ENCODE measurements at regions not wholly inside any gene's neighbourhood (a gene's known extent, or its start where the extent isn't known, plus 50 kb on each side); places are given as distances from the start of the nearest gene placed in this dataset.

DNA sequence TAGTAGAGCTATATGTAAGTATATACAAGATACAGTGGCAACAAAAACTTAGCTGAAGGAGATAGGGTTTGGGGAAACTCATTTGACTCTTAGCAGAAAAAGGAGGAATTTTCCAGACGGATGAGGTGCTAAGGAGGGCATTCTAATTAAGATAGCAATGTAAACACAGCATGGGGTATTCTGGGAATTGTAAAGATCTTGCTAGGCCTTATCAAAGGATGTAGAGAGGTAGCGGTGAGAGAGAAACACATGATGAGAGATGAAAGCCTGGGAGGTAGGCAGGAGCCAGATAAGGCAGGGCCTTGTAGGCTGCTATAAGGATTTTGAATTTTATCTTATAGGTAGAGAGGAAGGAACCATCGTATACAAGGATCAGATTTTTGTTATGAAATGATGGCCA lies 106.6 kb upstream of the KCNN2 start:
- Mint-ChIP-seq H3K27me3 (no peaks in the 10 kb centered on the region), H3K4me3 (no peak overlapping the region), H3K27ac (no peak overlapping the region), H3K9me3 (no peaks in the 10 kb centered on the region), H3K4me1 (no peaks in the 10 kb centered on the region), H3K36me3 (no peaks in the 10 kb centered on the region)
- no peak for DNase-seq

DNA sequence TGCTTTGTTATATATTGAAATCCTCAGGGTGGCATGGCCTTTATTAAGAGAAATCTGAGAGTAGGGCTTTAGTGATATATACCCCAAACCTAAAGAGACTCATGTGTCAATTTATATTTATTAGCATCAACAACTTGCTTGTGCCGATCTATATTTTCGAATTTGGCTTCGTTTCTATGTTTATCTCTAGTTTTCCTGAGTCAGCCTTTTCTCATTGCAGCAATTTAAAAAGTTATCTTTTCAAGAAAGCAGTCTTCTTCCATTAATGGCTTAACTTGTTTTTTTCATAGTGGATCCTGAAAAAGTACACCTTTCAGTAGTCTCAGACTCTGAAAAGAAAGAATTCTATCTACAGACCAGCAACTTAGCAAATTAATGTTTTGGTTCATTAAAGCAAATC lies 99.9 kb upstream of the KCNN2 start:
- Mint-ChIP-seq H3K27me3 (no peaks in the 10 kb centered on the region), H3K9me3 (no peaks in the 10 kb centered on the region), H3K36me3 (no peaks in the 10 kb centered on the region), H3K4me3 (no peak overlapping the region), H3K4me1 (no peaks in the 10 kb centered on the region), H3K27ac (no peak overlapping the region)
- DNase-seq: no peak

DNA sequence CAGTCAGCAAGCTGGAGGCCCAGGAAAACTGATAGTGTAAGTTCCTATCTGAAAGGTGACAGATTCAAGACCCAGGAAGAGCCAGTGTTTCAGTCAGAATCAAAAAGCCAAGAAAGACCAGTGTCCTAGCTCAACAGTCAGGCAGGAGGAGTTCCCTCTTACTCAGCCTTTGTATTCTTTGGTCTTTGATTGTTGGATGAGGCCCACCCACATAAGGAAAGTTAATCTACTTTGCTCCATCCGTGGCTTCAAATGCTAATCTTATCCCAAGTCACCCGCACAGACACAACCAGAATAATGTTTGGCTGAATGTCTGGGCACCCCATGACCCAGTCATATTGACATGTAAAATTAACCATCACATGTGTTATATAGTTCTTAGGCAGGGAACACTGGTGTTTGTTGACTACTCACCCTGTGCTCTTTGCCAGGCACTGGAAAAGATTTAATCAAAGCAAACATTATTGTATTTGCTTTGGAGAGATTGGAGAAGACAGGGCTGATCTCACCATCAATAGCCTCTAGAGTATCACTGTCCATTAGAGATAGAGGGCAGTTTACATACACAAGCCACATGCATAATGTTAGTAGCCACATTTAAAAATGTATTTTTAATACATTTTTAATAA lies 96.3 kb upstream of the KCNN2 start:
- Mint-ChIP-seq H3K4me1 (no peaks in the 10 kb centered on the region), H3K36me3 (no peaks in the 10 kb centered on the region), H3K4me3 (no peak overlapping the region), H3K27me3 (no peaks in the 10 kb centered on the region), H3K9me3 (no peaks in the 10 kb centered on the region), H3K27ac (no peak overlapping the region)
- DNase-seq: no peak

DNA sequence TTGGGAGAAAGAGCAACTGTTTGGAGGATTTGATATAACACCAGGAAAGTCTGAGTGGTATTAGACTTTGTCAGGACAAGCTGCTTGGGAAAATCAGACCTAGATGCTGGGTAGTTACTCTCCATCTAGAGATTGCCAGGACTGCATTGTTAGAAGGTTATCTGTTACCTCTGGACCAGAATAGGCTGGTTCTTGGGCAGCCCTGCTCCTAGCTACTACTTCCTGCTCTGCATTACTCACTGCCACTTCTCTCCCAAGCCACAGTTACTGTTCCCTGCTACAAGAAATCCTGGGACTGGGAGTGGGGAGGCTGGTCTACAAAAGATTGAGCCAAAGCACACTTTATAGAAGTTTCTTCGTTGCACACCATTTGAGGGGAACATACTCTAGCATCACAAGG lies 95.5 kb upstream of the KCNN2 start:
- Mint-ChIP-seq H3K9me3 (no peaks in the 10 kb centered on the region), H3K4me3 (no peak overlapping the region), H3K36me3 (no peaks in the 10 kb centered on the region), H3K4me1 (no peaks in the 10 kb centered on the region), H3K27me3 (no peaks in the 10 kb centered on the region), H3K27ac (no peak overlapping the region)
- no peak for DNase-seq

DNA sequence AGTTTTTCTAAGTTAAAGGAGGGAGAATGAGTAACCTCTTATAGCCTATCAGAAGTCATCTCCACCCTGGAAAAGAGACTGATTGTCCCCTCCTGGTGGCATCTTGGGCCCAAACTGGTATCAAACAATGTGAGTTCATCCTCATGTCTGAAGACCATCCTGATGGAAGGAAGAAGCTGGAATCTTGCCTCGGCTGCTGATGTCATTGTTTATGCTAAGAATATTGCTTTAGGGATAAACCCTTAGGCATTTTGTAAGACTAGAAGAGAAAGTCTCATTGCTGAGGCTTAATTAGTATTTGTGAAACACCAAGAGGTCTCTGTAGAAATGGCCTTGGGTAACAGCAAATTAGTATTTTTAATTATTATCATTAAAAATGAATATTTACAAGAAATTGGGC lies 65.7 kb upstream of the KCNN2 start:
- H3K36me3 Mint-ChIP-seq: no peaks in the 10 kb centered on the region
- no peak for DNase-seq
- no peaks in the 10 kb centered on the region for H3K27me3 Mint-ChIP-seq
- H3K27ac Mint-ChIP-seq: no peak overlapping the region
- H3K4me3 Mint-ChIP-seq: no peak overlapping the region
- H3K4me1 Mint-ChIP-seq: no peaks in the 10 kb centered on the region
- H3K9me3 Mint-ChIP-seq: peaks cover 2% of the 10 kb centered on the region

DNA sequence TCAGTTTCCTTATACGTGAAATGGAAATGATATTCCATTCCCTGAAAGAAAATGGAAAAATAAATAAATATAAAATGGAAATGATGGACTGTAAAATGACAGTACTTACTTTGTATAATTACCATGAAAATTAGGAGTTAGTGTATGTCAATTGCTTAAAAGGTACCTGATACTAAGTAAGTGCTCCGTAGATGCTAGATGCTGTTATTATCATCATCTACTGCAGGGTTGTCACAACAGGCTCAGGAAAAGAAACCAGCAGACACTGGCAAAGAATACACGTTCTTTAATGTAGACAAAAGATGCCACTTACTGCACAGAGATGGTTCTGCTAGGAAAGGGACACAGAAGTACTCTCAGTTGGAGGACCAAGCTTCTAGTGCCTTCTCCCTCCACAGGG lies 64.0 kb upstream of the KCNN2 start:
- DNase-seq: no peak
- Mint-ChIP-seq H3K4me3 (no peak overlapping the region), H3K27me3 (peaks cover 3% of the 10 kb centered on the region), H3K27ac (no peak overlapping the region), H3K9me3 (peaks cover 2% of the 10 kb centered on the region), H3K4me1 (no peaks in the 10 kb centered on the region), H3K36me3 (no peaks in the 10 kb centered on the region)

DNA sequence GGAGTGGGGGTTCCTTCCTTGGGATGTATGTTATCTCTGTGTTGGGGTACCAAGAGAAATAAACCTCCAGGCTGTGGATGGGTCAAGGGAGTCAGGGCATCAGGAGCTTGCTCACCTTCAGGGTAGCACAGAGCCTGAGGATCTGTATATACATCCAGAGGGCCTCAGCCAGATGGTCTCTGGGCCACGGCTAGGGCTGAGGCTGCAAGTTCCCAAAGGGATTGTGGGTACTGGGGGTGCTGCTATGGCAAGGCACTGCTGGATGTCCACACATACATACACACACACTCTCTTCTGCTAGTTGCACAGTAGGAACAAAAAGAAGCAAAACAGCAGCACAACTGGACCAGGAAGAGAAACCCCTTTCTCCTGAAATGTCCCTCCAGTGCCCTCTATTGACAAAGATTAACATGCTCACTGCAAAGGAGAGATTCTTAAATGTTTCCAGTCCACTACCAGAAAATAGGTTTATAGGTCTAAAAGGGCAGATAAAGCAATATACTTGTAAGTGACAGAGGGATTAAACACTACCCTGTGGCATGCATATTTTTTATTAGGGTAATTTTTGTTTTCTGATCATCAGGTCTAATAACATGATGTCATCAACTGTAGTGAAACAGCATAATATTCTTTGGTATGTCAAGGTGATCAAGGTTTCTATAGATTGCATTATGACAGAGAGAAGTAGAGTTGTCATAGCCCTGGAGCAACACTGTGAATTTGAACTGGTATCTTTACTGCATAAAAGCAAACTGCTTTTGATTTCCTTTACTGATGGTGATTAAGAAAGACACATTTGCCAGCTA lies 56.3 kb upstream of the KCNN2 start:
- H3K27ac Mint-ChIP-seq: no peak overlapping the region
- no peaks in the 10 kb centered on the region for H3K36me3 Mint-ChIP-seq
- no peak overlapping the region for H3K4me3 Mint-ChIP-seq
- H3K4me1 Mint-ChIP-seq: no peaks in the 10 kb centered on the region
- peaks cover 3% of the 10 kb centered on the region for H3K27me3 Mint-ChIP-seq
- no peaks in the 10 kb centered on the region for H3K9me3 Mint-ChIP-seq
- DNase-seq: no peak

DNA sequence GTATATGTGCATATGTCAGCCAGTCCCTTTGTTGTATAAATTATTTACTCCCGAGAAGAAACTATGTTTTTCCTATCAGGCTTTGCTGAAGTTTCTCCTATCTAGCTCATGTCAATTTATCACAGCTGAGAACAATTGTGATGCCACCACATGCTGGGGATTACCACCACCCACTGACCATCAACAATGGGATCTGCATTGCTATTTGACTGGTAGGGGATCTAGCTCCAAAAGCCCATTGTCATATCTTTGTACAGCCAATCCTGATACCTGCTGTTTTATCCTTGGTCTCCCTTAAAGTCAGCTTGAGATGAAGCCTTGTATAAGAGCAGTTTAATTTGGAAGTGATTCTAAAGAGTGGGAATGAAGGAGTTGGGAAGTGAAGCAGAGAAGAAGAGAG lies 53.9 kb upstream of the KCNN2 start:
- H3K27ac Mint-ChIP-seq: no peak overlapping the region
- H3K27me3 Mint-ChIP-seq: no peaks in the 10 kb centered on the region
- no peaks in the 10 kb centered on the region for H3K4me1 Mint-ChIP-seq
- no peak overlapping the region for H3K4me3 Mint-ChIP-seq
- no peak for DNase-seq
- no peaks in the 10 kb centered on the region for H3K9me3 Mint-ChIP-seq
- no peaks in the 10 kb centered on the region for H3K36me3 Mint-ChIP-seq

DNA sequence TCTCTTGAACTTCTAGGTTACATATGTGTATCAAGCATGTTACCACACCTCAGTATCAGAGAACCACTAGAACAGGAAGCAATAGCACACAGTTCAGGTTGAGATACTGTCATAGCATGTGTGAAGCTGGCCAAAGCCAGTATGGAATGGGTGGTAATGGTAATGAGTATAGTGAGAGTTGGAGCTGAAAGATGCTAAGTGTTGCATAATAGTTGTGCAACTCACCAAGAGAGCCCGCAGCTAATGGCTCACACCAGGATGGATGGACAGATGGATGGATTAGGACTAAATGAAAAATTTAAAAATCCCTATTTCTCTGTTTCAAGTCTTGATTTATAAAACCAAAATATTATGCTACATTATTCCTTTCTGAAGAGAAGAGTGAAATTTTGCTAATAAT lies 53.4 kb upstream of the KCNN2 start:
- no peak overlapping the region for H3K27ac Mint-ChIP-seq
- H3K4me3 Mint-ChIP-seq: no peak overlapping the region
- H3K9me3 Mint-ChIP-seq: no peaks in the 10 kb centered on the region
- H3K4me1 Mint-ChIP-seq: no peaks in the 10 kb centered on the region
- no peaks in the 10 kb centered on the region for H3K27me3 Mint-ChIP-seq
- no peak for DNase-seq
- no peaks in the 10 kb centered on the region for H3K36me3 Mint-ChIP-seq

DNA sequence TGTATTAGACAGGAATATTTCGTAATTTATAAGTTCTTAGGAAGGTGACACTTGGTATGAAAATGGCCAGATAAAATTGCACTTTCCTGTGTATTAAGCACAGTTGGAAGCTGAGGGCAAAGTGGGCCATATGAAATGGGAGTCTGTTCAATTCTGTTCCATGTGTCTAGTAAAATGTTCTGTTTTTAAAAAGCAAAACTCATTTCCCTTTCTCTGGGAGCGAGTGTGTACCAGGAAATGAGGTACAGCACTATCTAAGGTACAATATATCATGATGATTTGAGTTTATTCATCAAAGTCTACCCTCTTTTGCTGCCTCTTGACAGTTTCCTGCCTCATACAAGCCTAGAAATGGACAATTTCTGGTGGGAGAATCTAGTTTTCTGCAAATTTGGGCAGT lies 51.2 kb upstream of the KCNN2 start:
- H3K4me1 Mint-ChIP-seq: no peaks in the 10 kb centered on the region
- no peaks in the 10 kb centered on the region for H3K9me3 Mint-ChIP-seq
- H3K27ac Mint-ChIP-seq: no peak overlapping the region
- no peak overlapping the region for H3K4me3 Mint-ChIP-seq
- no peak for DNase-seq
- no peaks in the 10 kb centered on the region for H3K36me3 Mint-ChIP-seq
- H3K27me3 Mint-ChIP-seq: no peaks in the 10 kb centered on the region

DNA sequence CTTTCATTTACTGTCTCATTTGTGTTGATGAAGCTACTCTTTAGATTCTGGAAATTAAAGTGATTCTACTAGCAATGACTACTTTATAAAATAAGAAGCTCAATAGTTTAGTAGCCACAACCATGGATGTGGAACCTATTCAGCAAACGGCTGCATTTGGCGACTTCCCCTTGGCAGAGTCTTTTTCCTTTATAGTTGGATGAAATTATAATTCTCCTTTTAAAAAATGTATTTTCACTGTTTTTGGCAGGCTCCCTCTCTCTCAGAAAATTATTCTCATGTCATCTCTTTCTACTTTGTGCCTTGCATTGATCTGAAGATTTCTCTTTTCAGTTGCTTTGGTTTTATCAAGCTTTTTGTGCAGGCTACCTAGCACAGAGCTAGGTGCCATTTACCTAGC lies 50.6 kb upstream of the KCNN2 start:
- Mint-ChIP-seq H3K4me3 (no peak overlapping the region), H3K9me3 (no peaks in the 10 kb centered on the region)

DNA sequence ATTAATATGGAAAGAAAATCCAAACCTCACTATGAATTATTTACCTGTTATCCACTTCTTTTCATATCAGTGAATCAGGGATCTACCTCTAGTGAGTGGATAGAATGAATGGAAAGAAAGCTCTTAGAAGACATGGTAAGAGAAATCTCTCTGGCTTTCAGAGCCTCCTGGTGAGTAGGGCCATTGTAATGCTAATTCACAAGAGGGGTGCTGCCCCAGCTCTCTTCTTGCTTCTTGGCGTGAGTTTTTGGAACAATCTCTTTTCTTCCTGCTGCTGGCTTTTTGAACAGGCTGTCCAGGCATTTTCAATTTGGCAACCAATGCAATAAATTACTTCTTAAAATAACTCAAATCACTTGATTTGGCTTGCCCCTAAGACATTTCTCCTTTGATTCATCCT lies 49.9 kb upstream of the KCNN2 start:
- Mint-ChIP-seq H3K36me3 (no peaks in the 10 kb centered on the region), H3K4me3 (no peak overlapping the region), H3K4me1 (no peaks in the 10 kb centered on the region), H3K27ac (no peak overlapping the region), H3K27me3 (no peaks in the 10 kb centered on the region), H3K9me3 (no peaks in the 10 kb centered on the region)
- DNase-seq: no peak

More for the DNA sequence above, 50.6 kb upstream of the KCNN2 start:
- H3K36me3 Mint-ChIP-seq: no peaks in the 10 kb centered on the region
- no peak for DNase-seq
- H3K27me3 Mint-ChIP-seq: no peaks in the 10 kb centered on the region
- no peaks in the 10 kb centered on the region for H3K4me1 Mint-ChIP-seq
- H3K27ac Mint-ChIP-seq: no peak overlapping the region

Data from activated naive CD8-positive, alpha-beta T cell treated with anti-CD3 and anti-CD28 coated beads for 36 hours (primary cell).